Cardiac muscle cell (in vitro differentiated cells and primary cell): ENCODE measurements at regions not wholly inside any gene's neighbourhood (a gene's known extent, or its start where the extent isn't known, plus 50 kb on each side); places are given as distances from the start of the nearest gene placed in this dataset.

Experiments used
- DNase-seq, 2 donors: peaks; one replicate each; pipeline versions ENCODE4 v3.0.0 to v3.0.0-alpha.2; 2010 to 2017; ENCODE audit warnings: low read depth in 1 of 2, low spot score in 1 of 2
- H3K27ac ChIP-seq: fragments of 200-600 bp; sonication (generic); 2 replicates; pipeline ENCODE4 v1.5.1; 2016
- H3K27me3 ChIP-seq: fragments of 200-600 bp; sonication (generic); 2 replicates; pipeline ENCODE4 v1.6.0; 2016; ENCODE audit warnings: control low read depth
- H3K36me3 ChIP-seq: fragments of 200-600 bp; sonication (generic); 2 replicates; pipeline ENCODE4 v1.5.1; 2016; ENCODE audit warnings: control low read depth
- H3K4me1 ChIP-seq: fragments of 200-600 bp; sonication (generic); 2 replicates; pipeline ENCODE4 v1.8.1; 2017; ENCODE audit warnings: low read depth, mild to moderate bottlenecking, mixed run types
- H3K4me3 ChIP-seq: fragments of 200-600 bp; sonication (generic); 2 replicates; pipeline ENCODE4 v1.5.1; 2016; ENCODE audit warnings: mild to moderate bottlenecking
- H3K9me3 ChIP-seq: fragments of 200-600 bp; sonication (generic); 2 replicates; pipeline ENCODE4 v1.5.1; 2017; ENCODE audit warnings: low read depth, mild to moderate bottlenecking, control low read depth
- TF ChIP-seq, protein P1 (sequence below): IDR thresholded peaks from 2 replicates; pipeline ENCODE4 v1.5.1; 2012; ENCODE audit warnings: low read depth, mild to moderate bottlenecking, low read length

DNA sequence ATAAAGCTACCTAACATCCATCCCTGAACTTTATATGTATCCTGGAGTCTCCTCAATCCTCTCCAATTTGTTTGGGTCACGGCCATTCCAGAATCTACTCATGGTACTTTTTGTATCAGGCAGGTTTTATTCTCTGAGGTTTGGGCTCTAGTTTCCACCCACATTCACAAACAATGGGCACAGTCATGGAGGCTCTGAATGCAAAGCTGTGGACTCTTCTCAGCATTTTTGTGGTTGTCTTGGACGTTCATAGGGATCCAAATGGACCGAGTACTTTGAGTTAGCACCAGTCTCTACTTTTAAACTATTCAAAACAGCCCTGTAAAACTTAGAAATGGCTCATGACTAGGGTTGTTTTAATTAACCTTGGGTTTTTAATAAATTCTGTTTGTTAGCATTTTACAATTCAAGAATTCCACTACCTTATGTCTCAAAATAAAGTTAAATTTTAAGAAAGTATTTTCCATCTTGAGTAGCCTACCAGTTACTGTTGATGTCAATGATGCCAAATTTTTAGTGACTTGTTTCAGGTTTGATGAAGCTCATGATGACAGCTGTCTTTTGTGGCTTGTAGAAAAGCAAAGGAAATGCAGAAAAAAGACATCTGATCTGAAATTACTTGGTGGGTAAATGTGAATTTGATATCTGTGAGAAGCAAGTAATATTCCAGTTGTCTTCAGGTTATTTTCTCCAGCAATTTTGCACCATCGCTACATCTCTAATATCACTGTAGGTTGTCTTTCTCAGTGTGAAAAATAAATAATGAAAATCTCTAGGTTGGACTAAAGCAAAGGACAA is 275.7 kb upstream of the THBS1 start:
- no peak overlapping the region for H3K4me3 ChIP-seq
- H3K4me1 ChIP-seq, result peaks cover 5% of the 10 kb centered on the region
- no peaks in the 10 kb centered on the region for H3K36me3 ChIP-seq
- peaks cover 4% of the 10 kb centered on the region for H3K27me3 ChIP-seq
- H3K27ac ChIP-seq, result no peak overlapping the region
- H3K9me3 ChIP-seq, result no peaks in the 10 kb centered on the region
- no peak for DNase-seq
- TF ChIP-seq, protein P1, sequence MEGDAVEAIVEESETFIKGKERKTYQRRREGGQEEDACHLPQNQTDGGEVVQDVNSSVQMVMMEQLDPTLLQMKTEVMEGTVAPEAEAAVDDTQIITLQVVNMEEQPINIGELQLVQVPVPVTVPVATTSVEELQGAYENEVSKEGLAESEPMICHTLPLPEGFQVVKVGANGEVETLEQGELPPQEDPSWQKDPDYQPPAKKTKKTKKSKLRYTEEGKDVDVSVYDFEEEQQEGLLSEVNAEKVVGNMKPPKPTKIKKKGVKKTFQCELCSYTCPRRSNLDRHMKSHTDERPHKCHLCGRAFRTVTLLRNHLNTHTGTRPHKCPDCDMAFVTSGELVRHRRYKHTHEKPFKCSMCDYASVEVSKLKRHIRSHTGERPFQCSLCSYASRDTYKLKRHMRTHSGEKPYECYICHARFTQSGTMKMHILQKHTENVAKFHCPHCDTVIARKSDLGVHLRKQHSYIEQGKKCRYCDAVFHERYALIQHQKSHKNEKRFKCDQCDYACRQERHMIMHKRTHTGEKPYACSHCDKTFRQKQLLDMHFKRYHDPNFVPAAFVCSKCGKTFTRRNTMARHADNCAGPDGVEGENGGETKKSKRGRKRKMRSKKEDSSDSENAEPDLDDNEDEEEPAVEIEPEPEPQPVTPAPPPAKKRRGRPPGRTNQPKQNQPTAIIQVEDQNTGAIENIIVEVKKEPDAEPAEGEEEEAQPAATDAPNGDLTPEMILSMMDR, result no peak

DNA sequence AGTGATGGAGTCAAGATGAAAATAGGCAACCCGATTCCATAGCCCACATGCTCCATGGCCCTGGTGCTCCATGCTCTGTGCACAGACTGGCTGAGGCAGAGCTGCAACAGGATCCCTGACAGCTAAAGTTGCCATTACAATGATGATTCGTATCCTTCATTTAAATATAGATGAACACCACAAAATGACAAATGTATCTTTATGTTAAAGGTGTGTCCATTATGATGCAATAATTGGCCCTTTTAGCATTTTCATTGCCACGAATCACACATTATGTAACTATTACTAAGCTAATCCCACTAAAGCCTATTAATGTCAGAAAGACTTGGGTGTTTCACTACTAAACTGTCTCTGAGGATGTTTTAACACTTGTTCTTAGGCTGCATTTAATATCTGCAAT is 270.2 kb upstream of the THBS1 start:
- no peak for DNase-seq
- no peaks in the 10 kb centered on the region for H3K36me3 ChIP-seq
- TF ChIP-seq, protein P1, result no peak
- H3K4me3 ChIP-seq, result no peak overlapping the region
- H3K27me3 ChIP-seq, result no peaks in the 10 kb centered on the region
- no peak overlapping the region for H3K27ac ChIP-seq
- H3K4me1 ChIP-seq, result no peaks in the 10 kb centered on the region
- no peaks in the 10 kb centered on the region for H3K9me3 ChIP-seq

- no peaks in the 10 kb centered on the region for H3K36me3 ChIP-seq
- no peak overlapping the region for H3K27ac ChIP-seq
- H3K27me3 ChIP-seq, result no peaks in the 10 kb centered on the region
- TF ChIP-seq, protein P1, result peak; percentile 1
- peak; percentile 39 to 51 for DNase-seq
- H3K4me3 ChIP-seq, result no peak overlapping the region
- no peaks in the 10 kb centered on the region for H3K9me3 ChIP-seq
- no peaks in the 10 kb centered on the region for H3K4me1 ChIP-seq
Measured at GRCh38 chr15:39312984-39313383, 267.9 kb upstream of the THBS1 start.

GRCh38 chr15:39313467-39313866 is 267.4 kb upstream of the THBS1 start:
- Histone ChIP-seq H3K27me3 (no peaks in the 10 kb centered on the region), H3K27ac (no peak overlapping the region), H3K4me3 (no peak overlapping the region), H3K4me1 (no peaks in the 10 kb centered on the region), H3K9me3 (no peaks in the 10 kb centered on the region), H3K36me3 (no peaks in the 10 kb centered on the region)
- no peak for DNase-seq
- TF ChIP-seq, protein P1, result no peak

DNA sequence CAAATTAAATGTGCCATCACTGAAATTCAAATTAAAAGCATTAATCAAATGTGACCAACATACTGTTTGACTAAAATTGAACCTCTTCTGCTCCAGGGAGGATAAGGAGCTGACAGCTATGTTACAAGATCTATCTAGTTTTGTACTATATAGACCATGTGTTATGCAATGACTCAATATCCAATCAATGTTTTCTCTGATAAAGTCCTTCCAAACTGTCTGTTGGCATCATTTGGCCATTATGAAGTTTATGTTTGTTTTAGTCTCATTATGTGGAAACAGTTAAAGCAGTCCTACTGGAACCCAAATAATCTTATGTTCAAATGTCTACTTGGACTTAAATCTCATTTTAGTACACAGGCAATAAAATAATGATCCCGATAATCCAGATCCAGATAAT is 267.0 kb upstream of the THBS1 start:
- Histone ChIP-seq H3K4me1 (no peaks in the 10 kb centered on the region), H3K9me3 (no peaks in the 10 kb centered on the region), H3K27me3 (no peaks in the 10 kb centered on the region), H3K27ac (no peak overlapping the region), H3K4me3 (no peak overlapping the region), H3K36me3 (no peaks in the 10 kb centered on the region)
- DNase-seq, result no peak
- TF ChIP-seq, protein P1, result no peak
